A673 (cell line): ENCODE measurements at regions not wholly inside any gene's neighbourhood (a gene's known extent, or its start where the extent isn't known, plus 50 kb on each side); places are given as distances from the start of the nearest gene placed in this dataset.

ENCODE experiments used
- BruUV-seq: library from RNA; stranded (reverse); fragments of 400-500 nt; replicated peaks from 2 replicates; lab custom pipeline; 2021; lab: Mats Ljungman, UMichigan
- CTCF ChIA-PET: fragments of 300-600 bp; sonication (Branson Sonifier 250); formaldehyde crosslinking; loops from one replicate; lab custom pipeline; 2022; ENCODE audit warnings: antibody characterized with exemption; lab: Charles Lee
- POLR2A ChIA-PET: fragments of 300-600 bp; sonication (Branson Sonifier 250); formaldehyde crosslinking; loops from one replicate; lab custom pipeline; 2022; ENCODE audit warnings: antibody characterized with exemption; ENCODE audit not compliant: low non-redundant PET; lab: Charles Lee
- DNase-seq: peaks from one replicate; pipeline ENCODE4 v3.0.0-alpha.2; 2015; ENCODE audit warnings: low spot score
- H3K27ac ChIP-seq: fragments of 200-600 bp; sonication (generic); 2 replicates; pipeline ENCODE4 v1.5.1; 2016; ENCODE audit warnings: mixed run types, low read depth, mild to moderate bottlenecking, mixed read lengths, antibody characterized with exemption, low read length; ENCODE audit not compliant: poor library complexity, severe bottlenecking
- H3K27me3 ChIP-seq: fragments of 200-600 bp; sonication (generic); replicated peaks from 2 replicates; pipeline ENCODE4 v1.6.1; 2017; ENCODE audit warnings: mixed run types, low read depth, mild to moderate bottlenecking, mixed read lengths, antibody characterized with exemption, low read length; ENCODE audit not compliant: insufficient read depth, poor library complexity
- H3K36me3 ChIP-seq: fragments of 200-600 bp; sonication (generic); 2 replicates; pipeline ENCODE4 v1.6.1; 2016; ENCODE audit warnings: mixed run types, mild to moderate bottlenecking, mixed read lengths, antibody characterized with exemption, low read length; ENCODE audit not compliant: insufficient read depth, poor library complexity, severe bottlenecking
- H3K4me1 ChIP-seq: fragments of 200-600 bp; sonication (generic); 2 replicates; pipeline ENCODE4 v1.6.1; 2017; ENCODE audit warnings: mixed run types, mild to moderate bottlenecking, mixed read lengths, antibody characterized with exemption, low read length; ENCODE audit not compliant: insufficient read depth, poor library complexity, severe bottlenecking
- H3K4me3 ChIP-seq: fragments of 200-600 bp; sonication (generic); 2 replicates; pipeline ENCODE4 v1.5.1; 2016; ENCODE audit warnings: low read depth, mixed run types, mild to moderate bottlenecking, mixed read lengths, low read length; ENCODE audit not compliant: poor library complexity, severe bottlenecking
- H3K9me3 ChIP-seq: fragments of 200-600 bp; sonication (generic); 2 replicates; pipeline ENCODE4 v1.6.1; 2016; ENCODE audit warnings: mixed run types, low read depth, mild to moderate bottlenecking, mixed read lengths, antibody characterized with exemption, low read length; ENCODE audit not compliant: poor library complexity, severe bottlenecking
- EZH2 ChIP-seq: fragments of 200-600 bp; sonication (generic); IDR thresholded peaks from 2 replicates; pipeline ENCODE4 v1.6.1; 2017; ENCODE audit warnings: borderline replicate concordance, low read depth, mild to moderate bottlenecking, mixed read lengths, antibody characterized with exemption, low read length; ENCODE audit not compliant: poor library complexity, severe bottlenecking
- intact Hi-C: fragments of 100-400 bp; cut with micrococcal nuclease; formaldehyde crosslinking; loops from one replicate; pipeline ENCODE4 v1.10.0; 2022; ENCODE audit not compliant: unreplicated experiment
- TF ChIP-seq, protein P1 (sequence below): fragments of 300-800, 200-600 bp; sonication (generic); conservative IDR thresholded peaks from 2 replicates; pipeline ENCODE4 v1.5.1; 2017; ENCODE audit warnings: low read depth, mild to moderate bottlenecking, antibody characterized with exemption, low read length, moderate library complexity, mixed read lengths

DNA sequence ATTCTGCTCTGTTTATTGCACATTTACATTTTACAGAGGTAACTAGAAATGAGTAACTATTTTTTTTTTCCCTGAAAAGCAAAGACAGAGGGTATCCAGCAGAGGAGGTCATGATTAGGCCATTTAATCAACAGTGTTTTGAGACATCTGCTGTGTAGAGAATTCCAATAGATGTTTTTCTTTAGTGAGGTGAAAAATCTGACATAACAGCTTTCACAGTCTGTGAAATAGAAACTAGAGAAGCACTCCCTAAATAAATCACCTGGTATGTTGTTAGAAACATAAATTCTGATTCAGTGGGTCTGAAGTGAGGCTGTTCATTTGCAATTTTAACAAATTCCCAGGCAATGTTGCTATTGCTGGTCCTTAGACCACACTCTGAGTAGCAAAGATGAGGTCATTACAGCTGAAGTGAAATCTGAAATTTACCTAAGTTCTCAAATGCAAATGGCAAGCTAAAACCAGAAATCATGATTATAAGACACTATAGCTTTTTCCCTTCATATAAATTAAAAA is 329.2 kb upstream of the LRRC3B start:
- ChIA-PET POLR2A (no interaction called here), CTCF (no interaction called here)
- no peak for DNase-seq
- H3K4me1 ChIP-seq = no peaks in the 10 kb centered on the region
- H3K36me3 ChIP-seq = no peaks in the 10 kb centered on the region
- H3K27me3 ChIP-seq = no peaks in the 10 kb centered on the region
- H3K9me3 ChIP-seq = no peaks in the 10 kb centered on the region
- H3K4me3 ChIP-seq = no peak overlapping the region
- TF ChIP-seq, protein P1, sequence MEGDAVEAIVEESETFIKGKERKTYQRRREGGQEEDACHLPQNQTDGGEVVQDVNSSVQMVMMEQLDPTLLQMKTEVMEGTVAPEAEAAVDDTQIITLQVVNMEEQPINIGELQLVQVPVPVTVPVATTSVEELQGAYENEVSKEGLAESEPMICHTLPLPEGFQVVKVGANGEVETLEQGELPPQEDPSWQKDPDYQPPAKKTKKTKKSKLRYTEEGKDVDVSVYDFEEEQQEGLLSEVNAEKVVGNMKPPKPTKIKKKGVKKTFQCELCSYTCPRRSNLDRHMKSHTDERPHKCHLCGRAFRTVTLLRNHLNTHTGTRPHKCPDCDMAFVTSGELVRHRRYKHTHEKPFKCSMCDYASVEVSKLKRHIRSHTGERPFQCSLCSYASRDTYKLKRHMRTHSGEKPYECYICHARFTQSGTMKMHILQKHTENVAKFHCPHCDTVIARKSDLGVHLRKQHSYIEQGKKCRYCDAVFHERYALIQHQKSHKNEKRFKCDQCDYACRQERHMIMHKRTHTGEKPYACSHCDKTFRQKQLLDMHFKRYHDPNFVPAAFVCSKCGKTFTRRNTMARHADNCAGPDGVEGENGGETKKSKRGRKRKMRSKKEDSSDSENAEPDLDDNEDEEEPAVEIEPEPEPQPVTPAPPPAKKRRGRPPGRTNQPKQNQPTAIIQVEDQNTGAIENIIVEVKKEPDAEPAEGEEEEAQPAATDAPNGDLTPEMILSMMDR = no peak
- TF ChIP-seq EZH2 = no peak
- intact Hi-C loops = no loop called here
- no TSS peak for BruUV-seq
- no peak overlapping the region for H3K27ac ChIP-seq

DNA sequence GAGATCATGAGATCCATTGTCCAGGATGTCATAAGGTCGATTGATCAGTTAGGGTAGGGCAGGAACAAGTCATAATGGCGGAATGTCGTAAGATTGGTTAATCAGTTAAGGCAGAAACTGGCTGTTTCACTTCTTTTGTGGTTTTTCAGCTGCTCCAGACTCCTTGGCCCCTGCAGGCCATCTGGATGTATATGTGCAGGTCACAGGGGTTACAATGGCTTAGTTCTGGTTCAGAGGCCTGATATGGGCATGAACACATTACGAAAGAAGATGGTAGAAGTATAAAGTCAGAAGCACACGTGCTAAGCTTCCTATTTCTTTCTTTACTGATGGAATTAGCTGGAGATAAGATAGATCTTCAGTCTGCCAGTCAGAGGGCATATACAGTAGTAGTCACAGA is 315.4 kb upstream of the LRRC3B start:
- H3K27me3 ChIP-seq = no peaks in the 10 kb centered on the region
- no peak overlapping the region for H3K27ac ChIP-seq
- TF ChIP-seq EZH2 = no peak
- TF ChIP-seq, protein P1 = no peak
- no peaks in the 10 kb centered on the region for H3K36me3 ChIP-seq
- ChIA-PET CTCF (no interaction called here), POLR2A (no interaction called here)
- H3K9me3 ChIP-seq = peaks cover 25% of the 10 kb centered on the region
- intact Hi-C loops = no loop called here
- DNase-seq = no peak
- no TSS peak for BruUV-seq
- no peaks in the 10 kb centered on the region for H3K4me1 ChIP-seq
- H3K4me3 ChIP-seq = no peak overlapping the region

DNA sequence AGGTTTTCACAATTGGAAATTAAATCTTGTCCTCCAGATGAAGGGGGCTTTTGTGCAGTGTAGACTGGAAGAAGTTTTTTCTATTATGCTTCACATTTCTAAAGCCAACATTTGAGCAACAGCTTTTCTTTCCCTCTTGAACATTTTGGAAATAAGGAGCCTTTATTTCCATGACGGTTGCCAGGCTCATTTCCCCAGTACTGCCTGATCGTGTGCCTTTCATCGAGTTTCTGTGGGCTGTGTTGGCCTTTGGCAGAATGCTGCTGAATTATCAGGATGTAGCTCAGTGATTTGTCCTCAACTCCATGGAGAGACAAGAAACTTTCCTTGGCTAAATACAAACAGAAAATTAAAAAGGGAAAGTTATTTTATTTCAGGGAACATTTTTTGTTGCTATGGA is 314.8 kb upstream of the LRRC3B start:
- CTCF ChIA-PET = no interaction called here
- Histone ChIP-seq H3K36me3 (no peaks in the 10 kb centered on the region), H3K27me3 (no peaks in the 10 kb centered on the region), H3K27ac (no peak overlapping the region), H3K4me1 (no peaks in the 10 kb centered on the region), H3K4me3 (no peak overlapping the region), H3K9me3 (peaks cover 25% of the 10 kb centered on the region)
- TF ChIP-seq, protein P1 = no peak
- POLR2A ChIA-PET = no interaction called here
- no TSS peak for BruUV-seq
- DNase-seq = no peak
- intact Hi-C loops = no loop called here
